ENCODE measurements at regions not wholly inside any gene's neighbourhood (a gene's known extent, or its start where the extent isn't known, plus 50 kb on each side); places are given as distances from the start of the nearest gene placed in this dataset.

DNA sequence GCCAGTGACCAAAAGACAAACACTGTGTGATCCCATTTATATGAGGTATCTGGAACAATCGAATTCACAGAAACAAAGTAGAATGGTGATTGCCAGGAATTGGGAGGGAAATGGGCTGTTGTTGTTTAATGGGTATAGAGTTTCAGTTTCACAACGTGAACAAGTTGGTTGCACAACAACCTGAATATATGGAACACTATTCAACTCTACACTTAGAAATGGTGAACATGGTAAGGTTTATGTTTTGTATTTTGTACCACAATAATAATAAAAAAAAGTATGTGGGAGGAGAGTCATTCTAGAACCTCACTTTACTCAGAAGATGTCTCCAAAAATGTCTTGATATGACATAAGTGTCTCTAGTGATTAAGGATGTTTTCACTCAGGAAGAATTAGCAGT is 85.2 kb upstream of the SGCE start:
- TF ChIP-seq SRF (IDR thresholded peaks at IDR 0.05; ENCODE audit: low read depth, low read length) (no peak), POLR2A (IDR thresholded peaks at IDR 0.05; ENCODE audit: control extremely low read depth in 1 of 2, low read depth in 2 of 2, low read length in 2 of 2) (no peak), CTCF (IDR thresholded peaks at IDR 0.05; ENCODE audit: control extremely low read depth in 1 of 3, insufficient read depth in 1 of 3, low read depth in 1 of 3, low read length in 3 of 3) (no peak), SP2 (IDR thresholded peaks at IDR 0.05; ENCODE audit: low read length) (no peak), EZH2 (IDR thresholded peaks at IDR 0.05; ENCODE audit: low read depth, low read length, severe bottlenecking) (no peak), EP300 (IDR thresholded peaks at IDR 0.05; ENCODE audit: borderline replicate concordance in 1 of 2, low read depth in 2 of 2, low read length in 2 of 2) (no peak), CEBPB (IDR thresholded peaks at IDR 0.05; ENCODE audit: low read depth, low read length) (no peak), RAD21 (IDR thresholded peaks at IDR 0.05 in 1 of 2, conservative IDR thresholded peaks at IDR 0.05 in 1 of 2; ENCODE audit: low read depth in 2 of 2, low read length in 2 of 2) (no peak), TAF7 (optimal IDR thresholded peaks at IDR 0.05; ENCODE audit: borderline replicate concordance, low read depth, low read length) (no peak), RFX5 (IDR thresholded peaks at IDR 0.05; ENCODE audit: borderline replicate concordance, low read depth, low read length) (no peak), KDM5A (IDR thresholded peaks at IDR 0.05; ENCODE audit: low read length) (no peak), GABPA (IDR thresholded peaks at IDR 0.05; ENCODE audit: borderline replicate concordance, insufficient read depth, low read length) (no peak)

All from H1 (cell line).